HL-60 (cell line): ENCODE measurements at regions not wholly inside any gene's neighbourhood (a gene's known extent, or its start where the extent isn't known, plus 50 kb on each side); places are given as distances from the start of the nearest gene placed in this dataset.

ENCODE experiments used
- POLR2AphosphoS5 ChIP-seq: IDR thresholded peaks from 2 replicates; pipeline ENCODE4 v1.6.1; 2012; ENCODE audit warnings: low read depth
- SPI1 ChIP-seq: IDR thresholded peaks from 2 replicates; pipeline ENCODE4 v1.6.1; 2012; ENCODE audit warnings: low read depth, mild to moderate bottlenecking, borderline replicate concordance
- TF ChIP-seq, protein P1 (sequence below): IDR thresholded peaks from one replicate; pipeline ENCODE4 v1.5.1; 2011; ENCODE audit warnings: low read length, control low read depth, inconsistent platforms; ENCODE audit not compliant: insufficient read depth
- TF ChIP-seq, protein P2 (sequence below): IDR thresholded peaks from 2 replicates; pipeline ENCODE4 v1.6.1; 2012; ENCODE audit warnings: low read depth; ENCODE audit not compliant: insufficient replicate concordance

DNA sequence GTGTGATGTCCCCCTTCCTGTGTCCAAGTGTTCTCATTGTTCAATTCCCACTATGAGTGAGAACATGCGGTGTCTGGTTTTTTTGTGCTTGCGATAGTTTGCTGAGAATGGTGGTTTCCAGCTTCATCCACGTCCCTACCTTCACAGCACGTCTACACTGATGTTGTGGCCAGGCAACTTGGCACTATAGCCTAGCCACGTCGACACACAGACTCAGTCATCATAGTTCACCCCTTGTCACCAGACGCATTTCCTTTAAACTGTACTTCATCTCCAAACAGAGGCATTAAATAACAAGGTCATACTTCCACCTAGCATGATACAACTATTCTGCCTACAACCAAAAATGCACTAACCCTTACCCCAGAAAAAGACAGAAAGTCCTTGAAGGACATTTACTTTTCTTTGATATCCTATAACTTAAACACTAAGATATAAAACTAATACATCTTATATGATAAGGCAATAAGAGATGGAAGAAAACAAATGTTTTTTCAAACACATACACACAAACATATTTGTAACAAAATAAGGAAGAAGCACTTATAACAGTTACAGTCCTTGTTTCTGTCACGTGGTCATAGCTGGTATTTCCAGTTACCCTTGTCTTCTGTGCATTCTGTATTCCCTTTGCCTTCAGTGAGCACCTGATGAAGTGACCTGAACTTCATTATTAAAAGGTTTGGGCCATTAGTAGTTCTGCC is 121.4 kb downstream of the KLF13 start:
- TF ChIP-seq, protein P1, sequence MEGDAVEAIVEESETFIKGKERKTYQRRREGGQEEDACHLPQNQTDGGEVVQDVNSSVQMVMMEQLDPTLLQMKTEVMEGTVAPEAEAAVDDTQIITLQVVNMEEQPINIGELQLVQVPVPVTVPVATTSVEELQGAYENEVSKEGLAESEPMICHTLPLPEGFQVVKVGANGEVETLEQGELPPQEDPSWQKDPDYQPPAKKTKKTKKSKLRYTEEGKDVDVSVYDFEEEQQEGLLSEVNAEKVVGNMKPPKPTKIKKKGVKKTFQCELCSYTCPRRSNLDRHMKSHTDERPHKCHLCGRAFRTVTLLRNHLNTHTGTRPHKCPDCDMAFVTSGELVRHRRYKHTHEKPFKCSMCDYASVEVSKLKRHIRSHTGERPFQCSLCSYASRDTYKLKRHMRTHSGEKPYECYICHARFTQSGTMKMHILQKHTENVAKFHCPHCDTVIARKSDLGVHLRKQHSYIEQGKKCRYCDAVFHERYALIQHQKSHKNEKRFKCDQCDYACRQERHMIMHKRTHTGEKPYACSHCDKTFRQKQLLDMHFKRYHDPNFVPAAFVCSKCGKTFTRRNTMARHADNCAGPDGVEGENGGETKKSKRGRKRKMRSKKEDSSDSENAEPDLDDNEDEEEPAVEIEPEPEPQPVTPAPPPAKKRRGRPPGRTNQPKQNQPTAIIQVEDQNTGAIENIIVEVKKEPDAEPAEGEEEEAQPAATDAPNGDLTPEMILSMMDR = no peak
- no peak for TF ChIP-seq POLR2AphosphoS5
- TF ChIP-seq, protein P2, sequence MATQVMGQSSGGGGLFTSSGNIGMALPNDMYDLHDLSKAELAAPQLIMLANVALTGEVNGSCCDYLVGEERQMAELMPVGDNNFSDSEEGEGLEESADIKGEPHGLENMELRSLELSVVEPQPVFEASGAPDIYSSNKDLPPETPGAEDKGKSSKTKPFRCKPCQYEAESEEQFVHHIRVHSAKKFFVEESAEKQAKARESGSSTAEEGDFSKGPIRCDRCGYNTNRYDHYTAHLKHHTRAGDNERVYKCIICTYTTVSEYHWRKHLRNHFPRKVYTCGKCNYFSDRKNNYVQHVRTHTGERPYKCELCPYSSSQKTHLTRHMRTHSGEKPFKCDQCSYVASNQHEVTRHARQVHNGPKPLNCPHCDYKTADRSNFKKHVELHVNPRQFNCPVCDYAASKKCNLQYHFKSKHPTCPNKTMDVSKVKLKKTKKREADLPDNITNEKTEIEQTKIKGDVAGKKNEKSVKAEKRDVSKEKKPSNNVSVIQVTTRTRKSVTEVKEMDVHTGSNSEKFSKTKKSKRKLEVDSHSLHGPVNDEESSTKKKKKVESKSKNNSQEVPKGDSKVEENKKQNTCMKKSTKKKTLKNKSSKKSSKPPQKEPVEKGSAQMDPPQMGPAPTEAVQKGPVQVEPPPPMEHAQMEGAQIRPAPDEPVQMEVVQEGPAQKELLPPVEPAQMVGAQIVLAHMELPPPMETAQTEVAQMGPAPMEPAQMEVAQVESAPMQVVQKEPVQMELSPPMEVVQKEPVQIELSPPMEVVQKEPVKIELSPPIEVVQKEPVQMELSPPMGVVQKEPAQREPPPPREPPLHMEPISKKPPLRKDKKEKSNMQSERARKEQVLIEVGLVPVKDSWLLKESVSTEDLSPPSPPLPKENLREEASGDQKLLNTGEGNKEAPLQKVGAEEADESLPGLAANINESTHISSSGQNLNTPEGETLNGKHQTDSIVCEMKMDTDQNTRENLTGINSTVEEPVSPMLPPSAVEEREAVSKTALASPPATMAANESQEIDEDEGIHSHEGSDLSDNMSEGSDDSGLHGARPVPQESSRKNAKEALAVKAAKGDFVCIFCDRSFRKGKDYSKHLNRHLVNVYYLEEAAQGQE = no peak
- no peak for TF ChIP-seq SPI1
